ENCODE measurements at regions not wholly inside any gene's neighbourhood (a gene's known extent, or its start where the extent isn't known, plus 50 kb on each side); places are given as distances from the start of the nearest gene placed in this dataset.

DNA sequence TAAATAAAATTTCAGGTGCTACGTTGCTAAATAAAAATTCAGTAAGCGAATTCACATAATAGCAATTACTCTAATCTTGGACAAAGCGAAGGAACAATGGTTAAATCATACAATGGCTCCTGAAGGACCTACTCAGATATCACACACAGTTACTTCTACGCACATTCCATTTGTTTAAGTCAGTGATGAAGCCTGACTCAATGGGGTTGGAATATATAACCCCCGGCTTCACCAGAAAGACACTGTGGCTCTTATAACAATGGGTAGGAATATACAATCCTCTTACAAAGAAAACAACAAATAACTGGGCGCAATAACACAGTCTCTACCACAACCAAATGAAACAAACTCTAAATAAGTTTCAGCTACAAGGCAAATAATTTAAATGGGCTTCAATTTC, 349.5 kb downstream of the IRS1 start:
- Histone ChIP-seq H3K27me3 (ENCODE audit: control insufficient read depth in 3 of 3, insufficient read depth in 3 of 3, low read length in 2 of 3) (no peaks in the 10 kb centered on the region), H3K36me3 (ENCODE audit: control insufficient read depth in 4 of 4, insufficient read depth in 4 of 4, low read length in 4 of 4) (no peaks in the 10 kb centered on the region), H3K4me3 (no peak overlapping the region), H3K9ac (ENCODE audit: insufficient read depth in 1 of 2, low read length in 2 of 2) (no peak overlapping the region), H3K4me1 (ENCODE audit: control insufficient read depth in 5 of 5, insufficient read depth in 5 of 5, low read length in 5 of 5) (peaks cover 0 to 5% (median 4%) of the 10 kb centered on the region in 5 donors), H3K27ac (ENCODE audit: low read depth in 1 of 2, low read length in 1 of 2) (no peak overlapping the region), H3K9me3 (ENCODE audit: control insufficient read depth in 4 of 4, insufficient read depth in 3 of 4, low read length in 3 of 4) (peaks cover 0 to 3% (median 0%) of the 10 kb centered on the region in 4 donors)
- 83 to 93% methylated on average over 6 of the region's 6 CpGs for WGBS, 2 donors
- TF ChIP-seq, protein P1, sequence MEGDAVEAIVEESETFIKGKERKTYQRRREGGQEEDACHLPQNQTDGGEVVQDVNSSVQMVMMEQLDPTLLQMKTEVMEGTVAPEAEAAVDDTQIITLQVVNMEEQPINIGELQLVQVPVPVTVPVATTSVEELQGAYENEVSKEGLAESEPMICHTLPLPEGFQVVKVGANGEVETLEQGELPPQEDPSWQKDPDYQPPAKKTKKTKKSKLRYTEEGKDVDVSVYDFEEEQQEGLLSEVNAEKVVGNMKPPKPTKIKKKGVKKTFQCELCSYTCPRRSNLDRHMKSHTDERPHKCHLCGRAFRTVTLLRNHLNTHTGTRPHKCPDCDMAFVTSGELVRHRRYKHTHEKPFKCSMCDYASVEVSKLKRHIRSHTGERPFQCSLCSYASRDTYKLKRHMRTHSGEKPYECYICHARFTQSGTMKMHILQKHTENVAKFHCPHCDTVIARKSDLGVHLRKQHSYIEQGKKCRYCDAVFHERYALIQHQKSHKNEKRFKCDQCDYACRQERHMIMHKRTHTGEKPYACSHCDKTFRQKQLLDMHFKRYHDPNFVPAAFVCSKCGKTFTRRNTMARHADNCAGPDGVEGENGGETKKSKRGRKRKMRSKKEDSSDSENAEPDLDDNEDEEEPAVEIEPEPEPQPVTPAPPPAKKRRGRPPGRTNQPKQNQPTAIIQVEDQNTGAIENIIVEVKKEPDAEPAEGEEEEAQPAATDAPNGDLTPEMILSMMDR (IDR thresholded peaks at IDR 0.05; ENCODE audit: control extremely low read depth, extremely low read depth): no peak
- ATAC-seq (ENCODE audit: insufficient read depth, low FRiP score) (no peak), DNase-seq (no peak)

DNA sequence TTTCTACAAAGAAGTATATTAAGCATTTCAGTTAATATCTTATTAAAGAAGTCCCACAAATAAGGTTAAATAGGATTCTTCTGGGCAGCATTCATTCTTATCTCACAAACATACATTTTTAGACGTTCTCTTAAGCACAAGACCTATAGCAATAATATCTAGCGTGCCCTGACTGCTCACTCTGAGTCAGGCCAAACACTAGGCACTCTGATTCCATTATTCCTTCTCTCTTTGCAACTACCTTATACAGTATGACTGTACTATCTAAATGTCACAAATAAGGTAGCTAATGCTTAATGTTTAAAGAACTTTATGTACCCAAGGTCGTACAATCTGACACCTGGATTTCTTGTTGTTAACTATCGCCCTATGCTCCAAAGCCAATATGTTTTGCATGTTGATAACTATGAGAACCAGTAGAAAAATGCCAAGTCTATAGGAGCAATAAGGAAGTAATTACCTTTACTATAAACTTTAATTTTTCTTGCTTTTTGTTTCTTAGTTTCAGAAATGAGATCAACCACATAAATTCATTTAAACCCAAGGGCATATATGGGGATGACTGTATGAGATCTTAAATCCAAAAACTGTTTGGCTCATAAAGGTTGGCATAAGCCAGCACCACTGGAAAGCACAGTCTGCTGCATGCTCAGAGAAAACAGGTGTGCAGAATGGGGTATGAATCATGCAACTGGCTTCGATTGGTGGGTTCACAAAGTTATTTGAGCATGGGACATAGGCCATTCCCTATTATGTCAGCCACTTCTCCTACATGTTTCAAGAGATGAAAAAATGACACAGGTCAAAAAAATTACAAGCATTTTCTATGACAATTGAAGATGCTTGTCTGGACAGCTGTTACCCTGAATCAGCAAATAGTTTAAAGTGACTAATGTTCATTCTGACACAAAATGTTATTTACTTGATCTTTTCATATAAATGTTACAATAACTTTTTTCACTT, 352.0 kb downstream of the IRS1 start:
- no peak overlapping the region for H3K4me3 ChIP-seq
- DNase-seq (no peak), ATAC-seq (ENCODE audit: insufficient read depth, low FRiP score) (no peak)
- 86 to 87% methylated on average over 5 of the region's 5 CpGs for WGBS, 2 donors
- H3K9me3 ChIP-seq (ENCODE audit: control insufficient read depth in 4 of 4, insufficient read depth in 3 of 4, low read length in 3 of 4): no peaks in the 10 kb centered on the region
- H3K9ac ChIP-seq (ENCODE audit: insufficient read depth in 1 of 2, low read length in 2 of 2): no peak overlapping the region
- H3K4me1 ChIP-seq (ENCODE audit: control insufficient read depth in 5 of 5, insufficient read depth in 5 of 5, low read length in 5 of 5): peaks cover 0 to 5% (median 4%) of the 10 kb centered on the region in 5 donors
- TF ChIP-seq, protein P1 (IDR thresholded peaks at IDR 0.05; ENCODE audit: control extremely low read depth, extremely low read depth): no peak
- no peaks in the 10 kb centered on the region for H3K27me3 ChIP-seq (ENCODE audit: control insufficient read depth in 3 of 3, insufficient read depth in 3 of 3, low read length in 2 of 3)
- H3K27ac ChIP-seq (ENCODE audit: low read depth in 1 of 2, low read length in 1 of 2): no peak overlapping the region
- no peaks in the 10 kb centered on the region for H3K36me3 ChIP-seq (ENCODE audit: control insufficient read depth in 4 of 4, insufficient read depth in 4 of 4, low read length in 4 of 4)

DNA sequence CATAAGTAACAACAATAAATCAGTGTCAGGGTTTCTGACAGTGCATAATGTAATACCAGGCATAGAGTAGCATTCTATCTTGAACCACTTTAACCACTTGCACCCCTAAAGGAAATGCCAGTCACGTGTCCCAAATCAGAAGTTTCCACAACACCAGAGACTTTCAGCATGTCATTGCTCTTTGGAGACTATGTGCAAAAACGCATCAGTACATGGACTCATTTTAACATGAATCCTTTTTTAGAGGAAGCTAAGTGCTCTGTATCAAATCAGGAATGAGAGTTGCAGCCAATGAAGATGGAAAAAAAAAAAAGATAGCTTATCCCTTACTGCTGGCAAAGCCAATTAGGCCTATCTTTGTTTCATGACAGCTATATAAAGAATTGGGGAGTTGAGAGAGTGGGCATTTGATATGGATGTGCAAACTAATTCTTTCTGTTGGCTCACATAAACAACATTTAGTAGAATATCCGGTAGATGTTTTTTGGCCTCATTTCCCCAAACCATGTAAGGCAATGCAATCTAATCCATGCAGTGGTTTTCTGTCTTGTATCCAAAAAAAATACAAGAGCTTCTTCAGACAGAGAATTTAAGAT, 353.1 kb downstream of the IRS1 start:
- DNase-seq (peak in 2 of 3 donors; percentile 65 to 76), ATAC-seq (ENCODE audit: insufficient read depth, low FRiP score) (no peak)
- H3K9ac ChIP-seq (ENCODE audit: insufficient read depth in 1 of 2, low read length in 2 of 2): no peak overlapping the region
- H3K27me3 ChIP-seq (ENCODE audit: control insufficient read depth in 3 of 3, insufficient read depth in 3 of 3, low read length in 2 of 3): no peaks in the 10 kb centered on the region
- no peak overlapping the region for H3K27ac ChIP-seq (ENCODE audit: low read depth in 1 of 2, low read length in 1 of 2)
- H3K4me3 ChIP-seq: no peak overlapping the region
- TF ChIP-seq, protein P1 (IDR thresholded peaks at IDR 0.05; ENCODE audit: control extremely low read depth, extremely low read depth): no peak
- 52 to 60% methylated on average over 3 of the region's 3 CpGs for WGBS, 2 donors
- H3K9me3 ChIP-seq (ENCODE audit: control insufficient read depth in 4 of 4, insufficient read depth in 3 of 4, low read length in 3 of 4): no peaks in the 10 kb centered on the region
- H3K36me3 ChIP-seq (ENCODE audit: control insufficient read depth in 4 of 4, insufficient read depth in 4 of 4, low read length in 4 of 4): no peaks in the 10 kb centered on the region
- H3K4me1 ChIP-seq (ENCODE audit: control insufficient read depth in 5 of 5, insufficient read depth in 5 of 5, low read length in 5 of 5): peaks cover 0 to 5% (median 4%) of the 10 kb centered on the region in 5 donors

All from lung (tissue), 11 donors.